Right cardiac atrium (tissue), 5 donors: ENCODE measurements at regions not wholly inside any gene's neighbourhood (a gene's known extent, or its start where the extent isn't known, plus 50 kb on each side); places are given as distances from the start of the nearest gene placed in this dataset.
"Not testable (repeated sequence)": the region's sequence is repeated elsewhere in the genome, so short reads cannot be mapped to it uniquely, and the experiment has no call there.

Experiments used
- ATAC-seq, 2 donors: fragments of 200-7000 bp; cut with Tn5 transposase; one replicate each; pipeline versions ENCODE4 v1.8.0 to v1.9.1; 2020; ENCODE audit warnings: moderate library complexity in 2 of 2, mild to moderate bottlenecking in 1 of 2
- DNase-seq, 3 donors: peaks; one replicate each; pipeline ENCODE4 v3.0.0-alpha.2; 2020
- H3K27ac ChIP-seq: one replicate; pipeline ENCODE4 v1.5.1; 2013; ENCODE audit warnings: mild to moderate bottlenecking, low read length, control low read depth, moderate library complexity
- H3K27me3 ChIP-seq: one replicate; pipeline ENCODE4 v1.6.1; 2013; ENCODE audit not compliant: control insufficient read depth, insufficient read depth
- H3K4me1 ChIP-seq: one replicate; pipeline ENCODE4 v1.6.1; 2013; ENCODE audit warnings: low read length; ENCODE audit not compliant: control insufficient read depth, insufficient read depth
- H3K4me3 ChIP-seq: one replicate; pipeline ENCODE4 v1.5.1; 2013; ENCODE audit warnings: low read length, control low read depth
- H3K9me3 ChIP-seq: one replicate; pipeline ENCODE4 v1.6.1; 2013; ENCODE audit warnings: low read length; ENCODE audit not compliant: control insufficient read depth
- WGBS: extraction: QIAGEN DNeasy Blood & Tissue Kit; methylation state at CpG from one replicate; pipeline ENCODE4 v1.1.7; 2013; 5-methylcytosine and 5-hydroxymethylcytosine counted together
- intact Hi-C, 4 donors: fragments of 100-400 bp; cut with DNase I; formaldehyde crosslinking; loops; one replicate each; pipeline versions ENCODE4 v1.11.0 to v1.14.0; 2022 to 2023
- donor health status: healthy with polysubstance abuse.
- donor health status: DM: no; HTN: yes; CAD: no.
- donor health status: DM: no; HTN: no; CAD: no.
- donor health status: DM: no; HTN: yes; CAD: no; lungs with severe emphysema.
- donor health status: DM: yes; HTN: yes; CAD: no.

GRCh38 chr10:44253769-44254462, 131.0 kb downstream of the CXCL12 start:
- 24% methylated on average over 5 of the region's 5 CpGs for WGBS
- Histone ChIP-seq H3K4me3 (no peak overlapping the region), H3K27me3 (no peaks in the 10 kb centered on the region), H3K4me1 (no peaks in the 10 kb centered on the region), H3K27ac (no peak overlapping the region), H3K9me3 (no peaks in the 10 kb centered on the region)
- DNase-seq (peak; percentile 79 to 91 (median 81)), ATAC-seq (peak; percentile 79 to 86)
- intact Hi-C loops = loop anchor here in 1 of 4 donors (10.0 kb wide), 1 partner anchor 61 kb away; no protein-coding TSS in a partner anchor

- intact Hi-C loops = loop anchor here in 1 of 4 donors (10.0 kb wide), 1 partner anchor 62 kb away; no protein-coding TSS in a partner anchor
- not testable (repeated sequence) for H3K27me3 ChIP-seq, H3K9me3 ChIP-seq, H3K27ac ChIP-seq, DNase-seq, H3K4me1 ChIP-seq, H3K4me3 ChIP-seq, ATAC-seq
- WGBS = 95% methylated on average over 3 of the region's 3 CpGs
Measured at GRCh38 chr10:44252631-44253030, 132.3 kb downstream of the CXCL12 start.

DNA sequence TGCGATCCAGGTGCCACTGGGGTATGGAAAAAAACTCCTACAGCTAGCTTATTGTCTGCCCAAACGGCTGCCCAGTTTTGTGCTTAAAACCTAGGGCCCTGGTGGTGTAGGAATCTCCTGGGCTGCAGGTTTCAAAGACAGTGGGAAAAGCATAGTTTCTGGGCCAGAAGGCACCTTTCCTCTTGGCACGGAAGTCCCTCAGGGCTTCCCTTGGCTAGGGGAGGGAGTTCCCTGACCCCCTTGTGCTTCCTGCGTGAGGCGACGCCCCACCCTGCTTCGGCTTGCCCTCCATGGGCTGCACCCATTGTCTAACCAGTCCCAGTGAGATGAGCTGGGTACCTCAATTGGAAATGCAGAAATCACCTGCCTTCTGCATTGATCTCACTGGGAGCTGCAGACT, 135.0 kb downstream of the CXCL12 start:
- not testable (repeated sequence) for H3K9me3 ChIP-seq, H3K27ac ChIP-seq, DNase-seq, ATAC-seq, H3K4me3 ChIP-seq, H3K27me3 ChIP-seq, H3K4me1 ChIP-seq
- intact Hi-C loops = loop anchor here in 1 of 4 donors (10.0 kb wide), 1 partner anchor 65 kb away; no protein-coding TSS in a partner anchor
- 86% methylated on average over 7 of the region's 7 CpGs for WGBS

DNA sequence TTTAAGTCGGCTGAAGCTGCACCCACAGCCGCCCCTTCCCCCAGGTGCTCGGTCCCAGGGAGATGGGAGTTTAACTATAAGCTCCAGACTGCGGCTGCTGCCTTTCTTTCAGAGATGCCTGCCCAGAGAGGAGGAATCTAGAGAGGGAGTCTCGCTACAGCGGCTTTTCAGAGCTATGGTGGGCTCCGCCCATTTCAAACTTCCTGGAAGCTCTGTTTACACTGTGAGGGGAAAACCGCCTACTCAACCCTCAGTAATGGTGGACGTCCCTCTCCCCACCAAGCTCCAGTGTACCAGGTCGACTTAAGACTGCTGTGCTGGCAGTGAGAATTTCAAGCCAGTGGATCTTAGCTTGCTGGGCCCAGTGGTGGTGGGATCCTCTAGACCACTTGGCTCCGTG, 135.4 kb downstream of the CXCL12 start:
- 77% methylated on average over 11 of the region's 11 CpGs for WGBS

GRCh38 chr10:44246700-44247099, 138.2 kb downstream of the CXCL12 start:
- H3K4me1 ChIP-seq, H3K9me3 ChIP-seq, H3K27me3 ChIP-seq, H3K27ac ChIP-seq, DNase-seq, intact Hi-C loops, H3K4me3 ChIP-seq, ATAC-seq: not testable (repeated sequence)

More for the DNA sequence above, 135.4 kb downstream of the CXCL12 start:
- no peak for DNase-seq
- Histone ChIP-seq H3K27ac (no peak overlapping the region), H3K9me3 (no peaks in the 10 kb centered on the region), H3K27me3 (no peaks in the 10 kb centered on the region), H3K4me3 (no peak overlapping the region), H3K4me1 (no peaks in the 10 kb centered on the region)
- intact Hi-C loops = no loop called here
- ATAC-seq = no peak

DNA sequence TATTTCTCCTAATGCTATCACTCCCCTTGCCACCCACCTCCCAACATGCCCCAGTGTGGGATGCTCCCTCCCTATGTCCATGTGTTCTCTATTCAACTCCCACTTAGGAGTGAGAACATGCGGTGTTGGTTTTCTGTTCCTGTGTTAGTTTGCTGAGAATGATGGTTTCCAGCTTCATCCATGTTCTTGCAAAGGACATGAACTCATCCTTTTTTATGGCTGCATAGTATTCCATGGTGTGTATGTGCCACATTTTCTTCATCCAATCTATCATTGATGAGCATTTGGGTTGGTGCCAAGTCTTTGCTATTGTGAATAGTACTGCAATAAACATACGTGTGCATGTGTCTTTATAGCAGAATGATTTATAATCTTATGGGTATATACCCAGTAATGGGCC, 138.6 kb downstream of the CXCL12 start:
- WGBS = 96% methylated on average over 2 of the region's 2 CpGs
- H3K27ac ChIP-seq, ATAC-seq, H3K4me1 ChIP-seq, intact Hi-C loops, H3K9me3 ChIP-seq, H3K27me3 ChIP-seq, DNase-seq, H3K4me3 ChIP-seq: not testable (repeated sequence)

GRCh38 chr10:44245601-44245938, 139.3 kb downstream of the CXCL12 start:
- Histone ChIP-seq H3K27me3 (no peaks in the 10 kb centered on the region), H3K9me3 (no peaks in the 10 kb centered on the region), H3K4me1 (no peaks in the 10 kb centered on the region), H3K4me3 (no peak overlapping the region), H3K27ac (no peak overlapping the region)
- intact Hi-C loops = no loop called here
- no peak for ATAC-seq
- no peak for DNase-seq
- WGBS = 55% methylated on average over 1 of the region's 1 CpG

DNA sequence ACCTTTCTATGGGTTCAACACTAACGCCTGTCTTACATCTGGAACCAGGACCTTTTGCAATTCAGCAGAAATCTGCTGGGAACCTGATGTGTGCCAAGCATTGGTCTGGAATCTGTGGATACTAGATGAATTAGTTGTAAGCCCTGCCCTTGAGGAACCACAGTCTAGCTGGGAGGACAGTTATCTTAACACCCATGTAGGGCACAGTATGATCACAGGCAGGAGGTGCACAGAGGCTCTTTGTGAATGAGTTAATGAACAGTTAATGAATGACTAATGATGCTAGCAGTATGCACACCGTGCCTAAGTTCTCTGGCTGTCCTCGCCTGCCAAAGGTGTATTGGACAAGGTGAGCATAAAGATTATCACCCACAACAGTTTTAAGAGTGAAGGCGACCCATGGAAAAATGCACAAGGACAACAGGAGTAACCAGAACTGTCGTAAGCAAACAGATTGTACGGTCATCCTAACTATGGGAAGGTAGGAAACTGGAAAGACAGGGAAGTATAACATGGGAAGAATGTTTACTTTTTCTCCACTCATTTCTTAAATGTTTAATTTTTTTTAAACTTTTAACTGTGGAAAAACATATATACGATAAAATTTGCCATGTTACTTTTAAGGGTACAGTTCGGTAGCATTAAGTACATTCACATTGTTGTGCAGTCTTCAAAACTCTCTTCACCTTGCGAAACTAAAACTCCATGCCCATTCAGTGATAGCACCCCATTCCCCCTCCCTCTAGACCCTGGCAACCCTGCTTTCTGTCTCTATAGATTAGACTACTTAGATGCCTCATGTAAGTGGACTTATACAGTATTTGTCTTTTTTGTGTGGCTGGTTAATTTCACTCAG, 139.9 kb downstream of the CXCL12 start:
- H3K27ac ChIP-seq = no peak overlapping the region
- no peaks in the 10 kb centered on the region for H3K27me3 ChIP-seq
- no peaks in the 10 kb centered on the region for H3K4me1 ChIP-seq
- H3K9me3 ChIP-seq = no peaks in the 10 kb centered on the region
- ATAC-seq (no peak), DNase-seq (no peak)
- 90% methylated on average over 9 of the region's 9 CpGs for WGBS
- H3K4me3 ChIP-seq = no peak overlapping the region
- intact Hi-C loops = no loop called here

- no peaks in the 10 kb centered on the region for H3K9me3 ChIP-seq
- intact Hi-C loops = no loop called here
- H3K4me3 ChIP-seq = no peak overlapping the region
- no peak for ATAC-seq
- H3K27ac ChIP-seq = no peak overlapping the region
- no peaks in the 10 kb centered on the region for H3K27me3 ChIP-seq
- WGBS = 90% methylated on average over 7 of the region's 7 CpGs
- H3K4me1 ChIP-seq = no peaks in the 10 kb centered on the region
- DNase-seq = no peak
Measured at GRCh38 chr10:44243851-44244510, 140.9 kb downstream of the CXCL12 start.

DNA sequence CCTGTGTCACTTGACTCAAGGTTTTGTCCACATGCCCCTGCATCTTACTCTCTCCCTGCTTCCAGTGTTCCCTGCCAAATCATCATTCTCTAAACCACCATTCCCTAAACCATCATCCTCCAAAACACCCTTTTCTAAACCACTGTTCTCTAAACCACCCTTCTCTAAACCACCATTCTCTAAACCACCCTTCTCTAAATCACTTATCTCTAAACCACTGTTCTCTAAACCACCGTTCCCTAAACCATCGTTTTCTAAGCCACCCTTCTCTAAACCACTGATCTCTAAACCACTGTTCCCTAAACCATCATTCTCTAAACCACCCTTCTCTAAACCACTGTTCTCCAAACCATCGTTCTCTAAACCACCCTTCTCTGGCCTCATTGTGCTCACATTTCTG, 142.1 kb downstream of the CXCL12 start:
- DNase-seq = no peak
- H3K9me3 ChIP-seq = no peaks in the 10 kb centered on the region
- 85% methylated on average over 3 of the region's 3 CpGs for WGBS
- no peaks in the 10 kb centered on the region for H3K27me3 ChIP-seq
- ATAC-seq = no peak
- no peak overlapping the region for H3K27ac ChIP-seq
- intact Hi-C loops = no loop called here
- H3K4me3 ChIP-seq = no peak overlapping the region
- H3K4me1 ChIP-seq = no peaks in the 10 kb centered on the region

DNA sequence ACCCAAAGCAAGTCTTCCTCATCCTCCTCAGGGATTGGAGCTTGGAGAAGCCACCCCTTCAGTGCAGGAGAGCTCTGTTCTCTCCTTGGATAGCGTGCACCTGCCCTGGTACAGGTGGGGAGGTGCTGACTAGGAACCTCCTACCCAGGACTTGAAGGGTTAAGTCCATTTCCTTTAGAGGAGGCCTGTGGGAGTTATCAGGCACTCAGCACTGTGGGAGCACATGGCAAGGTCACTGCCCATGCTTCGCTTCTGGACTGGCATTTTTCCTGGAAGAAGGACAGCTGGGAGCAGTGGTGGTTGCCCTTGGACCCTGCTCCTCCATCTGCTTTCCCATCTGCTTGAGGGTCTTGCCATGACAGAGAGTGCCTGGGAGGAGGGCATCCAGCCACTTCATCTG, 142.8 kb downstream of the CXCL12 start:
- ATAC-seq (no peak), DNase-seq (no peak)
- no peak overlapping the region for H3K27ac ChIP-seq
- 87% methylated on average over 2 of the region's 2 CpGs for WGBS
- no peaks in the 10 kb centered on the region for H3K27me3 ChIP-seq
- H3K4me1 ChIP-seq = no peaks in the 10 kb centered on the region
- no peak overlapping the region for H3K4me3 ChIP-seq
- no peaks in the 10 kb centered on the region for H3K9me3 ChIP-seq
- intact Hi-C loops = no loop called here
